ENCODE measurements at regions not wholly inside any gene's neighbourhood (a gene's known extent, or its start where the extent isn't known, plus 50 kb on each side); places are given as distances from the start of the nearest gene placed in this dataset.

DNA sequence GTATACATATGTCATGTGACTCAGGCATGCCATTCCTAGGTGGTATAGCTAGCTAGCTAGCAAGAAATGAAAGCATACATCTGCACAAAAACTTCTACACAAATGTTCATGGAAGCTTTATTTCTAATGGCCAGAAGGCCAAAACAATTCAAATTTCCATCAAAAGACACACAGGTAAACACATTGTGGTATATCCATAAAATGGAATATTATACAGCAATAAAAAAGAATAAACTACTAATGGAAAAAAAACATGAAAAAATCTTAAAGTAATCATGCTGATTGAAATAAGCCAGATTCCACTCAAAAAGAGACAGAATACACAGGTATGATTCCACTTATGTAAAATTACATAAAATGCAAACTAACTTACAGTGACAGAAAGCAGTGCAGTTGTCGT lies 154.3 kb downstream of the MACC1 start:
- H3K4me3 ChIP-seq: no peak overlapping the region
- H3K27ac ChIP-seq: no peak overlapping the region
- no peaks in the 10 kb centered on the region for H3K27me3 ChIP-seq
- intact Hi-C loops (cut with DNase I; ENCODE audit: low total_unique reads): no loop called here
- no peak for DNase-seq (ENCODE audit: low spot score in 2 of 2)
- TF ChIP-seq POLR2A (IDR thresholded peaks at IDR 0.05) (no peak), POLR2AphosphoS5 (IDR thresholded peaks at IDR 0.05) (no peak)
- TF ChIP-seq, protein P1, sequence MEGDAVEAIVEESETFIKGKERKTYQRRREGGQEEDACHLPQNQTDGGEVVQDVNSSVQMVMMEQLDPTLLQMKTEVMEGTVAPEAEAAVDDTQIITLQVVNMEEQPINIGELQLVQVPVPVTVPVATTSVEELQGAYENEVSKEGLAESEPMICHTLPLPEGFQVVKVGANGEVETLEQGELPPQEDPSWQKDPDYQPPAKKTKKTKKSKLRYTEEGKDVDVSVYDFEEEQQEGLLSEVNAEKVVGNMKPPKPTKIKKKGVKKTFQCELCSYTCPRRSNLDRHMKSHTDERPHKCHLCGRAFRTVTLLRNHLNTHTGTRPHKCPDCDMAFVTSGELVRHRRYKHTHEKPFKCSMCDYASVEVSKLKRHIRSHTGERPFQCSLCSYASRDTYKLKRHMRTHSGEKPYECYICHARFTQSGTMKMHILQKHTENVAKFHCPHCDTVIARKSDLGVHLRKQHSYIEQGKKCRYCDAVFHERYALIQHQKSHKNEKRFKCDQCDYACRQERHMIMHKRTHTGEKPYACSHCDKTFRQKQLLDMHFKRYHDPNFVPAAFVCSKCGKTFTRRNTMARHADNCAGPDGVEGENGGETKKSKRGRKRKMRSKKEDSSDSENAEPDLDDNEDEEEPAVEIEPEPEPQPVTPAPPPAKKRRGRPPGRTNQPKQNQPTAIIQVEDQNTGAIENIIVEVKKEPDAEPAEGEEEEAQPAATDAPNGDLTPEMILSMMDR (IDR thresholded peaks at IDR 0.05): no peak
- no peaks in the 10 kb centered on the region for H3K36me3 ChIP-seq
- no peaks in the 10 kb centered on the region for H3K4me1 ChIP-seq
- H3K9me3 ChIP-seq: no peaks in the 10 kb centered on the region

DNA sequence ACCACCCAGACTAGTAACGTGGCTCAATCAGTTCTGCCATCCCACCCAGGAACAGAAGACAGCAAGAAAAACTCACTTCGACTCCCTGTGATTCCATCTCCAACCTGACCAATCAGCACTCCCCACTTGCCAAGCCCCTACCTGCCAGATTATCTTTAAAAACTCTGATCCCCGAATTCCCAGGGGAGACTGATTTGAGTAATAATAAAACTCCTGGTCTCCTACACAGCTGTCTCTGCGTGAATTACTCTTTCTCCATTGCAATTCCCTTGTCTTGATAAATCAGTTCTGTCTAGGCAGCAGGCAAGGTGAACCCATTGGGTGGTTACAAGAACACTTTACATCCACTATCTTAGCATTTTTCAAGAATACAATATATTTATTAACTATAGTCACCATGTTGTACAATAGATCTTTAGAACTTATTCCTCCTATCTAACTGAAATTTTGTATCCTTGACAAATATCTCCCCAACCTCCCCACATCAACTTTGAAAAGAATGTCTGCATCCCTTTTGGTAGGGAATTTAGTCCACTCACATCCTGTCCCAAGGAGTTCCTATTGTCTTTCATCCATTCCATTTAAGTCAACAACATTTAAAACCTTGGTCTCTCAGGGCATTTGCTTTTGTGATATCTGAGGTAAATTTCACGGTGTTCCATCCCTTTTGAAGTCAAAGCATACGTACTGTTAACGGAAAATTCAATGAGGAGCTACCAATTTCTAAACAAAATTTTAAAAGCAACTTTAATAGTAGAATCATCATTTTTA lies 163.7 kb downstream of the MACC1 start:
- no peaks in the 10 kb centered on the region for H3K4me1 ChIP-seq
- no peaks in the 10 kb centered on the region for H3K27me3 ChIP-seq
- H3K27ac ChIP-seq: no peak overlapping the region
- DNase-seq (ENCODE audit: low spot score in 2 of 2): no peak
- no peak overlapping the region for H3K4me3 ChIP-seq
- no peaks in the 10 kb centered on the region for H3K9me3 ChIP-seq
- no peaks in the 10 kb centered on the region for H3K36me3 ChIP-seq
- TF ChIP-seq POLR2AphosphoS5 (IDR thresholded peaks at IDR 0.05) (no peak), POLR2A (IDR thresholded peaks at IDR 0.05) (no peak)
- TF ChIP-seq, protein P1 (IDR thresholded peaks at IDR 0.05): no peak
- intact Hi-C loops (cut with DNase I; ENCODE audit: low total_unique reads): no loop called here

DNA sequence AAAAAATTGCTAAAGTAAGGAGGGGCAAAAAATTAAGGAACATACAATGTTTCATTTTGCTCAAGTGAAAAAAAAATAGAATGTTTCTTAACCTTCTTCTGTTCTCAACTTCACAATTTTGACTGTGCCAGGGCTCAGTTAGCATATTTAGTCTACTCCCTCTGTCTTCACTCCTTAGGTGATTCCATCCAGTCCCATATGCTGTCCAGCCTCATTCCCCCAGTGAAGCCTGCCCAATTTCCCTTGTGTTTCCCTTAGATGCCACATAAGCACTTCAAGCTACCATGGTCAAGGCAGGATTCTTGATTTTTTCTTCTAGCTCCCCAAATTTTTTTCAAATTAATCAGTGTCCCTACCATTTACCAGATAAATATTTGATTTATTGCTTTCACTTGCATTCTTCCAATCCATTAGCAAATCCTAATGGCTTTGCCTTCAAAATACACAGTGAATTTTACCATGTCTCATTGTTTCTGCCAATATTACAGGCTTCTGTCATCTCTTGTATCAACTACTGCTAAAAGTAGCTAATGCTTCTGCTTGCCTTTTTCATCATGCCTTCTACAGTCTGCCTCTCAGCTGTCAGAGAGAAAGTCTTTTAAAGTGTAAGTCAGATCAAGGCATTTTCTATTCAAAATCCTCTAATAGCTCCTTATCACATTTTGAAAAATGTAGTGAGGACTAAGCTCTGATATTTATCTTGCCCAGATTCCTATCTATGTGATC lies 166.8 kb downstream of the MACC1 start:
- TF ChIP-seq POLR2AphosphoS5 (IDR thresholded peaks at IDR 0.05) (no peak), POLR2A (IDR thresholded peaks at IDR 0.05) (no peak)
- TF ChIP-seq, protein P1 (IDR thresholded peaks at IDR 0.05): no peak
- no peaks in the 10 kb centered on the region for H3K4me1 ChIP-seq
- no peaks in the 10 kb centered on the region for H3K36me3 ChIP-seq
- no peaks in the 10 kb centered on the region for H3K27me3 ChIP-seq
- no peak for DNase-seq (ENCODE audit: low spot score in 2 of 2)
- no peaks in the 10 kb centered on the region for H3K9me3 ChIP-seq
- intact Hi-C loops (cut with DNase I; ENCODE audit: low total_unique reads): no loop called here
- H3K27ac ChIP-seq: no peak overlapping the region
- no peak overlapping the region for H3K4me3 ChIP-seq

DNA sequence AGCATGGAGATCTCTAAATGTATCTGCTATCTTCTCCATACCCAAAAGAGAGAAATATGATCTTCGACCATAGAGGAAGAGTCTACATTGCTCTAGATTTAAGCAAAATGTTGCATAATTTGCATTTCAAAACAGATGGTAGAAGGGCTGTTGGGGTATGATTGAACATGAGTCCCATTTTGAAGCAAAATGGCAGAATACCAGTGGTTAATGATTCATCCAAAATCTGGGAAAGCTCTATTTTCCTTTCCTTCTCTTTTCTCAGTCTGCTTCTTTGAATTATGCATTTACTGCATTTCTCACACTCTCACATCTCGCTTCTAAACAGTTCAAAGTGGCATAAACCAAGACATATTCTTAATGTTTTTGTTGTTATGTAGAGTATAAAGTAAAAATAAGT lies 178.5 kb downstream of the MACC1 start:
- intact Hi-C loops (cut with DNase I; ENCODE audit: low total_unique reads): no loop called here
- no peak for DNase-seq (ENCODE audit: low spot score in 2 of 2)
- Histone ChIP-seq H3K4me3 (no peak overlapping the region), H3K36me3 (no peaks in the 10 kb centered on the region), H3K27me3 (no peaks in the 10 kb centered on the region), H3K9me3 (no peaks in the 10 kb centered on the region), H3K4me1 (no peaks in the 10 kb centered on the region), H3K27ac (no peak overlapping the region)
- TF ChIP-seq POLR2A (IDR thresholded peaks at IDR 0.05) (no peak), POLR2AphosphoS5 (IDR thresholded peaks at IDR 0.05) (no peak)
- TF ChIP-seq, protein P1 (IDR thresholded peaks at IDR 0.05): no peak

DNA sequence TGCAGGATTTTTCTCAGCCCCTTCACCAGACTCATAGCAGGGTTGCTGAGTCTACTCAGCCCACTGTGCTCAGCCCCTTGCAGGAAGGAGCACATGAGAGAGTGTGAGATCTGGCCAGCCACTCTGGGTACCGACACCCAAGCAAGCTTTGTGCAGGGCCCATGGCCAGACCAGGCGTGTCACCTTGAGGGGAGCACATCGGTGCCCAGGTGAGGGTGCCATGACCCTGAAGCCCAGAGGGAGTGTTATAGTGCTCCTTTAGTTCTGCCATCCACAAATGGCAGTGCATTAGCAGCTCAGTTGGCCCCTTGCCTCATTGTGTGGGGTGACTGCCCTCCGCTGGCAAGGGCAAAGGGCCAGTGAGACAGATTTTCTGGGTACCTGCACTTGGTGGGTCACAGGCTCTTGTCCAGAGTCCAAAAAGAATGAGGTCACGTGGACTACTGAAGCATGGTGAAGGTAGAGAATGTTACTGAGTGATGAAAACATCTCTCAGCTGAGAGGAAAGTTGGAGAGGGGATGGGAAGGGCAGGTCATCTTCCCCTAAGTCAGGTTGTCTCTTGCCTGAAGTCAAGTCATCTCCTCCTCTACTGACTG lies 181.8 kb downstream of the MACC1 start:
- no peak for DNase-seq (ENCODE audit: low spot score in 2 of 2)
- H3K4me3 ChIP-seq: no peak overlapping the region
- intact Hi-C loops (cut with DNase I; ENCODE audit: low total_unique reads): no loop called here
- H3K4me1 ChIP-seq: no peaks in the 10 kb centered on the region
- no peaks in the 10 kb centered on the region for H3K9me3 ChIP-seq
- H3K27ac ChIP-seq: no peak overlapping the region
- no peaks in the 10 kb centered on the region for H3K27me3 ChIP-seq
- H3K36me3 ChIP-seq: no peaks in the 10 kb centered on the region
- no peak for TF ChIP-seq POLR2A (IDR thresholded peaks at IDR 0.05)
- TF ChIP-seq POLR2AphosphoS5 (IDR thresholded peaks at IDR 0.05): no peak
- TF ChIP-seq, protein P1 (IDR thresholded peaks at IDR 0.05): no peak
